HEK293 (cell line): ENCODE measurements at regions not wholly inside any gene's neighbourhood (a gene's known extent, or its start where the extent isn't known, plus 50 kb on each side); places are given as distances from the start of the nearest gene placed in this dataset.

Source experiments
- CTCF ChIA-PET: fragments of 350-600 bp; formaldehyde crosslinking; extraction: SDS; loops from one replicate; lab custom pipeline; 2021; ENCODE audit warnings: antibody characterized with exemption; lab: Yijun Ruan, JAX
- POLR2A ChIA-PET: fragments of 300-600 bp; formaldehyde crosslinking; extraction: SDS; loops from one replicate; lab custom pipeline; 2020; ENCODE audit warnings: antibody characterized with exemption, inconsistent platforms; lab: Yijun Ruan, JAX
- H3K27ac ChIP-seq: fragments of 200-500 bp; sonication (Bioruptor generic); 2 replicates; pipeline ENCODE4 v1.5.1; 2014; ENCODE audit warnings: low read depth, low read length, control low read depth, inconsistent platforms; ENCODE audit errors: extremely low read depth
- H3K36me3 ChIP-seq, 2 experiments: fragments of 200-500 bp in 1 of 2; sonication (Bioruptor generic) in 1 of 2; 1 replicate in 1 of 2; 2 replicates in 1 of 2; pipeline ENCODE4 v1.5.1; 2014 to 2017; ENCODE audit warnings: inconsistent platforms in 2 of 2, low read length in 2 of 2; ENCODE audit not compliant: control insufficient read depth in 2 of 2, insufficient read depth in 1 of 2
- H3K4me1 ChIP-seq: fragments of 200-500 bp; sonication (Bioruptor generic); 2 replicates; pipeline ENCODE4 v1.5.1; 2014; ENCODE audit warnings: mild to moderate bottlenecking, low read length, inconsistent platforms; ENCODE audit not compliant: control insufficient read depth, insufficient read depth
- H3K4me3 ChIP-seq: 2 replicates; pipeline ENCODE4 v1.5.1; 2011; ENCODE audit warnings: low read depth, mild to moderate bottlenecking, control low read depth, low read length, moderate library complexity
- H3K9me3 ChIP-seq: fragments of 200-500 bp; sonication (Bioruptor generic); 2 replicates; pipeline ENCODE4 v1.5.1; 2014; ENCODE audit warnings: low read depth, low read length, inconsistent platforms; ENCODE audit not compliant: control insufficient read depth, insufficient read depth
- GLIS2 ChIP-seq: fragments of 450-650 bp; formaldehyde crosslinking; IDR thresholded peaks from 2 replicates; pipeline ENCODE4 v1.5.1; 2016; ENCODE audit warnings: missing biosample characterization, missing genetic modification characterization
- HOXC10 ChIP-seq: sonication (generic); formaldehyde crosslinking; IDR thresholded peaks from 2 replicates; pipeline ENCODE4 v1.8.1; 2023; ENCODE audit warnings: mild to moderate bottlenecking, missing genetic modification reagents
- KLF1 ChIP-seq: fragments of 450-650 bp; formaldehyde crosslinking; IDR thresholded peaks from 2 replicates; pipeline ENCODE4 v1.5.1; 2016; ENCODE audit warnings: missing biosample characterization, missing genetic modification characterization
- REPIN1 ChIP-seq: fragments of 450-650 bp; formaldehyde crosslinking; IDR thresholded peaks from 2 replicates; pipeline ENCODE4 v1.5.1; 2017; ENCODE audit warnings: missing biosample characterization, missing genetic modification characterization, low read depth
- SALL2 ChIP-seq: fragments of 450-650 bp; formaldehyde crosslinking; IDR thresholded peaks from 2 replicates; pipeline ENCODE4 v1.5.0; 2017; ENCODE audit warnings: missing biosample characterization, mild to moderate bottlenecking, missing genetic modification characterization, borderline replicate concordance
- YY1 ChIP-seq: fragments of 450-650 bp; formaldehyde crosslinking; IDR thresholded peaks from 2 replicates; pipeline ENCODE4 v1.5.1; 2018; ENCODE audit warnings: missing biosample characterization, missing genetic modification characterization
- ZEB2 ChIP-seq: fragments of 450-650 bp; formaldehyde crosslinking; IDR thresholded peaks from 2 replicates; pipeline ENCODE4 v1.5.1; 2016; ENCODE audit warnings: missing biosample characterization, missing genetic modification characterization
- ZNF138 ChIP-seq: fragments of 450-650 bp; formaldehyde crosslinking; IDR thresholded peaks from 2 replicates; pipeline ENCODE4 v1.5.1; 2016; ENCODE audit warnings: missing biosample characterization, missing genetic modification characterization, borderline replicate concordance
- ZNF19 ChIP-seq: fragments of 450-650 bp; formaldehyde crosslinking; IDR thresholded peaks from 2 replicates; pipeline ENCODE4; 2016; ENCODE audit warnings: missing biosample characterization, missing genetic modification characterization, low read depth
- ZNF354C ChIP-seq: fragments of 450-650 bp; formaldehyde crosslinking; IDR thresholded peaks from 2 replicates; pipeline ENCODE4 v1.5.1; 2016; ENCODE audit warnings: missing biosample characterization, missing genetic modification characterization, low read depth, borderline replicate concordance
- ZNF362 ChIP-seq: fragments of 450-650 bp; formaldehyde crosslinking; IDR thresholded peaks from 2 replicates; pipeline ENCODE4 v1.5.1; 2016; ENCODE audit warnings: missing biosample characterization, missing genetic modification characterization
- ZNF404 ChIP-seq: fragments of 450-650 bp; formaldehyde crosslinking; IDR thresholded peaks from 2 replicates; pipeline ENCODE4 v1.5.1; 2017; ENCODE audit warnings: missing biosample characterization, missing genetic modification characterization
- ZNF529 ChIP-seq: fragments of 450-650 bp; formaldehyde crosslinking; IDR thresholded peaks from 2 replicates; pipeline ENCODE4 v1.5.1; 2017; ENCODE audit warnings: missing genetic modification characterization, missing biosample characterization; ENCODE audit not compliant: insufficient replicate concordance
- ZNF548 ChIP-seq: fragments of 450-650 bp; formaldehyde crosslinking; IDR thresholded peaks from 2 replicates; pipeline ENCODE4 v1.5.1; 2016; ENCODE audit warnings: missing biosample characterization, missing genetic modification characterization
- ZNF580 ChIP-seq: fragments of 450-650 bp; formaldehyde crosslinking; IDR thresholded peaks from 2 replicates; pipeline ENCODE4 v1.5.1; 2016; ENCODE audit warnings: missing biosample characterization, missing genetic modification characterization
- ZNF585B ChIP-seq: fragments of 450-650 bp; formaldehyde crosslinking; IDR thresholded peaks from 2 replicates; pipeline ENCODE4 v1.5.1; 2016; ENCODE audit warnings: missing biosample characterization, missing genetic modification characterization
- ZNF677 ChIP-seq: fragments of 450-650 bp; IDR thresholded peaks from 2 replicates; pipeline ENCODE4 v1.5.0; 2018; ENCODE audit warnings: missing biosample characterization, mild to moderate bottlenecking, missing genetic modification characterization, moderate library complexity
- ZSCAN4 ChIP-seq: fragments of 450-650 bp; formaldehyde crosslinking; IDR thresholded peaks from 2 replicates; pipeline ENCODE4 v1.5.1; 2017; ENCODE audit warnings: missing biosample characterization, missing genetic modification characterization
- TF ChIP-seq, protein P1 (sequence below): fragments of 450-650 bp; formaldehyde crosslinking; IDR thresholded peaks from 2 replicates; pipeline ENCODE4 v1.5.1; 2016; ENCODE audit warnings: missing biosample characterization, missing genetic modification characterization, borderline replicate concordance

DNA sequence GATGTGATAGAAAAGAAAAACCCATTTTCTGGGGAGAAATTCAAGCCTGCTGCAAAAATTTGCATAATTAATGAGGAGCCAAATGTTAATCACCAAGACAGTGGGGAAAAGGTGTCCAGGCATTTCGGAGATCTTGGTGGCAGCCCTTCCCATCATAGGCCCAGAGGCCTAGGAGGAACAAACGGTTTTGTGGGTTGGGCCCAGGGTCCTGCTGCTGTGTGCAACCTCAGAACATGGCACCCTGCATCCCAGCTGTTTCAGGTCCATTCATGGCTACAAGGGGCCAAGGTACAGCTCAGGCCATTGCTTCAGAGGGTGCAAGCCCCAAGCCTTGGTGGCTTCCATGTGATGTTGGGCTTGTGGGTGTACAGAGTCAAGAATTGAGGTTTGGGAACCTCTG, 189.8 kb upstream of the IMPG1 start:
- no peak overlapping the region for H3K27ac ChIP-seq
- TF ChIP-seq ZNF585B (tag by site-specific recombination) (peak; percentile 95), ZNF19 (tag by site-specific recombination) (no peak)
- H3K9me3 ChIP-seq: no peaks in the 10 kb centered on the region
- no peak overlapping the region for H3K4me3 ChIP-seq
- CTCF ChIA-PET: no interaction called here
- no peaks in the 10 kb centered on the region for H3K36me3 ChIP-seq
- no peaks in the 10 kb centered on the region for H3K4me1 ChIP-seq
- POLR2A ChIA-PET: no interaction called here

- no peaks in the 10 kb centered on the region for H3K36me3 ChIP-seq
- POLR2A ChIA-PET: no interaction called here
- no peak for TF ChIP-seq REPIN1
- no peak for TF ChIP-seq ZNF677 (tag by site-specific recombination)
- no peaks in the 10 kb centered on the region for H3K4me1 ChIP-seq
- no peaks in the 10 kb centered on the region; the same call in 1 of the 2 replicates for H3K9me3 ChIP-seq
- H3K27ac ChIP-seq: no peak overlapping the region
- CTCF ChIA-PET: no interaction called here
- H3K4me3 ChIP-seq: no peak overlapping the region
Measured at GRCh38 chr6:76250666-76251065, 178.2 kb upstream of the IMPG1 start.

- Histone ChIP-seq H3K9me3 (no peaks in the 10 kb centered on the region; the same call in 1 of the 2 replicates), H3K27ac (no peak overlapping the region), H3K4me1 (no peaks in the 10 kb centered on the region), H3K36me3 (no peaks in the 10 kb centered on the region), H3K4me3 (no peak overlapping the region)
- TF ChIP-seq GLIS2 (no peak), ZNF362 (no peak), KLF1 (no peak), ZNF548 (no peak), ZNF529 (tag by site-specific recombination) (no peak)
- ChIA-PET CTCF (interaction anchor here (0.5 to 0.7 kb wide), 2 partner anchors 47 to 294 kb away, joined by 3 read pairs; no protein-coding TSS in a partner anchor), POLR2A (no interaction called here)
Measured at GRCh38 chr6:76247527-76247926, 175.1 kb upstream of the IMPG1 start.

- H3K4me1 ChIP-seq: no peaks in the 10 kb centered on the region
- no peak overlapping the region for H3K27ac ChIP-seq
- CTCF ChIA-PET: no interaction called here
- no peaks in the 10 kb centered on the region for H3K9me3 ChIP-seq
- no peaks in the 10 kb centered on the region for H3K36me3 ChIP-seq
- POLR2A ChIA-PET: no interaction called here
- H3K4me3 ChIP-seq: no peak overlapping the region
- TF ChIP-seq ZSCAN4 (tag by site-specific recombination) (no peak), YY1 (tag by site-specific recombination) (no peak), SALL2 (tag by site-specific recombination) (no peak), ZNF580 (tag by site-specific recombination) (no peak)
Measured at GRCh38 chr6:76240092-76240491, 167.6 kb upstream of the IMPG1 start.

GRCh38 chr6:76230711-76231110, 158.2 kb upstream of the IMPG1 start:
- ChIA-PET POLR2A (no interaction called here), CTCF (no interaction called here)
- no peak overlapping the region for H3K4me3 ChIP-seq
- H3K9me3 ChIP-seq: no peaks in the 10 kb centered on the region
- H3K36me3 ChIP-seq: no peaks in the 10 kb centered on the region
- no peak overlapping the region for H3K27ac ChIP-seq
- no peaks in the 10 kb centered on the region for H3K4me1 ChIP-seq
- TF ChIP-seq, protein P1, sequence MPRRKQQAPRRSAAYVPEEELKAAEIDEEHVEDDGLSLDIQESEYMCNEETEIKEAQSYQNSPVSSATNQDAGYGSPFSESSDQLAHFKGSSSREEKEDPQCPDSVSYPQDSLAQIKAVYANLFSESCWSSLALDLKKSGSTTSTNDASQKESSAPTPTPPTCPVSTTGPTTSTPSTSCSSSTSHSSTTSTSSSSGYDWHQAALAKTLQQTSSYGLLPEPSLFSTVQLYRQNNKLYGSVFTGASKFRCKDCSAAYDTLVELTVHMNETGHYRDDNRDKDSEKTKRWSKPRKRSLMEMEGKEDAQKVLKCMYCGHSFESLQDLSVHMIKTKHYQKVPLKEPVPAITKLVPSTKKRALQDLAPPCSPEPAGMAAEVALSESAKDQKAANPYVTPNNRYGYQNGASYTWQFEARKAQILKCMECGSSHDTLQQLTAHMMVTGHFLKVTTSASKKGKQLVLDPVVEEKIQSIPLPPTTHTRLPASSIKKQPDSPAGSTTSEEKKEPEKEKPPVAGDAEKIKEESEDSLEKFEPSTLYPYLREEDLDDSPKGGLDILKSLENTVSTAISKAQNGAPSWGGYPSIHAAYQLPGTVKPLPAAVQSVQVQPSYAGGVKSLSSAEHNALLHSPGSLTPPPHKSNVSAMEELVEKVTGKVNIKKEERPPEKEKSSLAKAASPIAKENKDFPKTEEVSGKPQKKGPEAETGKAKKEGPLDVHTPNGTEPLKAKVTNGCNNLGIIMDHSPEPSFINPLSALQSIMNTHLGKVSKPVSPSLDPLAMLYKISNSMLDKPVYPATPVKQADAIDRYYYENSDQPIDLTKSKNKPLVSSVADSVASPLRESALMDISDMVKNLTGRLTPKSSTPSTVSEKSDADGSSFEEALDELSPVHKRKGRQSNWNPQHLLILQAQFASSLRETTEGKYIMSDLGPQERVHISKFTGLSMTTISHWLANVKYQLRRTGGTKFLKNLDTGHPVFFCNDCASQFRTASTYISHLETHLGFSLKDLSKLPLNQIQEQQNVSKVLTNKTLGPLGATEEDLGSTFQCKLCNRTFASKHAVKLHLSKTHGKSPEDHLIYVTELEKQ (tag by site-specific recombination): no peak
- TF ChIP-seq HOXC10 (CRISPR knock-in tag) (no peak), ZNF354C (tag by site-specific recombination) (no peak), ZNF138 (tag by site-specific recombination) (no peak), ZNF404 (tag by site-specific recombination) (no peak), ZEB2 (tag by site-specific recombination) (no peak)
